ENCODE measurements at regions not wholly inside any gene's neighbourhood (a gene's known extent, or its start where the extent isn't known, plus 50 kb on each side); places are given as distances from the start of the nearest gene placed in this dataset.

GRCh38 chr16:66300501-66300900 lies 66.0 kb upstream of the CDH5 start:
- intact Hi-C loops (cut with micrococcal nuclease) (no loop called here), dilution Hi-C loops (cut with HindIII; ENCODE audit: low sequenced_read_pairs, unreplicated experiment) (no loop called here), in situ Hi-C loops (cut with MboI; ENCODE audit: low sequenced_read_pairs) (no loop called here)
- TF ChIP-seq CEBPB (IDR thresholded peaks at IDR 0.05; ENCODE audit: low read depth, low read length): no peak
- no peak for TF ChIP-seq CTCF (conservative IDR thresholded peaks at IDR 0.05; ENCODE audit: low read depth, low read length)
- no peak for TF ChIP-seq FOS (IDR thresholded peaks at IDR 0.05; ENCODE audit: low read depth, low read length)
- no peak for TF ChIP-seq RFX5 (IDR thresholded peaks at IDR 0.05; ENCODE audit: low read depth, low read length)
- TF ChIP-seq USF2 (IDR thresholded peaks at IDR 0.05; ENCODE audit: low read depth, low read length): no peak
- no peak overlapping the region for H3K23ac ChIP-seq (ENCODE audit: low read depth, low read length)
- DNase-seq (no peak), ATAC-seq (ENCODE audit: low read depth) (no peak)
- no peaks in the 10 kb centered on the region for H3K36me3 ChIP-seq (ENCODE audit: control insufficient read depth, insufficient read depth, low read length)
- H3K9me3 ChIP-seq (ENCODE audit: control insufficient read depth, insufficient read depth, low read length): peaks cover 5% of the 10 kb centered on the region
- H2AFZ ChIP-seq (replicated peaks; ENCODE audit: low read length, poor library complexity): no peak overlapping the region
- H2BK15ac ChIP-seq (ENCODE audit: low read depth, low read length): no peak overlapping the region
- no peak overlapping the region for H3K4me2 ChIP-seq (ENCODE audit: low read depth, low read length)
- H2BK20ac ChIP-seq (ENCODE audit: low read depth, low read length): no peak overlapping the region
- WGBS, 2 experiments (ENCODE audit: extremely low coverage in 2 of 2, insufficient read length in 1 of 2): 63% methylated on average over 1 of the region's 1 CpG; no CpG with 5 or more reads in 1 of the 2 experiments
- H3K27ac ChIP-seq (ENCODE audit: insufficient read depth, low read length): no peak overlapping the region
- H3K79me1 ChIP-seq (ENCODE audit: low read depth in 1 of 2, low read length in 2 of 2): no peaks in the 10 kb centered on the region
- no peaks in the 10 kb centered on the region for H4K20me1 ChIP-seq (ENCODE audit: insufficient read depth, low read length)
- H3K56ac ChIP-seq (ENCODE audit: extremely low read depth, insufficient read depth, low read length): no peak overlapping the region
- no peak overlapping the region for H2AK9ac ChIP-seq (replicated peaks; ENCODE audit: low read depth, low read length, poor library complexity)
- no peak overlapping the region for H2BK120ac ChIP-seq (ENCODE audit: low read depth, low read length)
- no peak overlapping the region for H4K5ac ChIP-seq (ENCODE audit: low read depth, low read length)
- H2BK5ac ChIP-seq (ENCODE audit: low read depth, low read length, poor library complexity, severe bottlenecking): no peak overlapping the region
- H3K4me1 ChIP-seq (ENCODE audit: control insufficient read depth, insufficient read depth, low read length): no peaks in the 10 kb centered on the region
- H3K4ac ChIP-seq (ENCODE audit: low read depth, low read length): no peak overlapping the region
- H4K8ac ChIP-seq (ENCODE audit: low read depth in 2 of 2, low read length in 2 of 2): no peak overlapping the region
- ChIA-PET CTCF (no interaction called here), POLR2A (ENCODE audit: unreplicated experiment) (no interaction called here)
- H4K91ac ChIP-seq (ENCODE audit: insufficient read depth, low read depth, low read length): no peak overlapping the region
- H3K18ac ChIP-seq (ENCODE audit: low read depth, low read length): no peak overlapping the region
- H3K27me3 ChIP-seq (ENCODE audit: control insufficient read depth, insufficient read depth, low read length): peaks cover 63% of the 10 kb centered on the region
- H3K9ac ChIP-seq (ENCODE audit: low read depth, low read length): no peak overlapping the region
- no peak overlapping the region for H2AK5ac ChIP-seq (ENCODE audit: low read depth, low read length)
- no TSS peak for BruUV-seq (replicated peaks)
- H3K9me1 ChIP-seq (ENCODE audit: insufficient read depth, low read length): no peaks in the 10 kb centered on the region
- no peak overlapping the region for H3K4me3 ChIP-seq (ENCODE audit: insufficient read depth, low read depth, low read length)
- no peak overlapping the region for H3K14ac ChIP-seq (replicated peaks; ENCODE audit: low read depth, low read length)
